Glutamatergic neuron (in vitro differentiated cells): ENCODE measurements at regions not wholly inside any gene's neighbourhood (a gene's known extent, or its start where the extent isn't known, plus 50 kb on each side); places are given as distances from the start of the nearest gene placed in this dataset.

Experiments
- DNase-seq: peaks from one replicate; pipeline ENCODE4 v3.0.0; 2022
- H3K27ac Mint-ChIP-seq: one replicate; pipeline ENCODE4 v1.8.0; 2020; ENCODE audit warnings: mild to moderate bottlenecking, mixed read lengths, inconsistent platforms; ENCODE audit not compliant: unreplicated experiment
- H3K27me3 Mint-ChIP-seq: one replicate; pipeline ENCODE4 v1.8.0; 2020; ENCODE audit warnings: mild to moderate bottlenecking, moderate library complexity, mixed read lengths, inconsistent platforms; ENCODE audit not compliant: unreplicated experiment
- H3K36me3 Mint-ChIP-seq: one replicate; pipeline ENCODE4 v1.8.0; 2020; ENCODE audit warnings: mild to moderate bottlenecking, mixed read lengths, inconsistent platforms; ENCODE audit not compliant: unreplicated experiment
- H3K4me1 Mint-ChIP-seq: one replicate; pipeline ENCODE4 v1.8.0; 2020; ENCODE audit warnings: mild to moderate bottlenecking, low read depth, mixed read lengths, inconsistent platforms; ENCODE audit not compliant: unreplicated experiment
- H3K4me3 Mint-ChIP-seq: one replicate; pipeline ENCODE4 v1.8.0; 2020; ENCODE audit warnings: mild to moderate bottlenecking, mixed read lengths, inconsistent platforms; ENCODE audit not compliant: unreplicated experiment
- H3K9me3 Mint-ChIP-seq: one replicate; pipeline ENCODE4 v1.8.0; 2020; ENCODE audit warnings: mild to moderate bottlenecking, moderate library complexity, mixed read lengths, inconsistent platforms; ENCODE audit not compliant: unreplicated experiment
- TF ChIP-seq, protein P1 (sequence below): fragments of 200-600 bp; sonication (generic); IDR thresholded peaks from one replicate; pipeline ENCODE4 v1.5.0; 2021; ENCODE audit not compliant: partially characterized antibody, unreplicated experiment

DNA sequence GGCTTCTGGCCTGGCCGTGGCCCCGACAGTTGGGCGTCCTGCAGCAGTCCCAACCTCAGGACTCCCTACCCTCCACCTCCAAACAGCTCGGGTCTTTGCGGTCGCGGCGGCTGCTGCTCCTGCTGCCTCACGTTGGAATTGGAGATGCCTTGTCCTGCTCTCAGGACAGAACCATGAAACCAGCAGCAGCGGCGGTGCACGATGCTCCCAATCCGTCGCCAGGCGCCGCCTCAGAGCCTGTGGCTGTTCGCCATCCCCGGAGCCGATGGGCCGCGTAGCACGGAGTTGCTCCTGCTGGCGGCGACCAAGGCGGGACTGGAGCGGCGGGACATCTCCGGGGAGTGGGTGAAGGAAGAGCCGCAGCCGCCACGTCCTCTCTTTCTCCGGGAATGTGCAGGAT lies 1965.9 kb downstream of the TP53TG3F start:
- H3K27ac Mint-ChIP-seq, result no peak overlapping the region
- H3K4me1 Mint-ChIP-seq, result no peaks in the 10 kb centered on the region
- peaks cover 2% of the 10 kb centered on the region for H3K9me3 Mint-ChIP-seq
- DNase-seq, result no peak
- H3K27me3 Mint-ChIP-seq, result no peaks in the 10 kb centered on the region
- no peaks in the 10 kb centered on the region for H3K36me3 Mint-ChIP-seq
- H3K4me3 Mint-ChIP-seq, result no peak overlapping the region
- TF ChIP-seq, protein P1, sequence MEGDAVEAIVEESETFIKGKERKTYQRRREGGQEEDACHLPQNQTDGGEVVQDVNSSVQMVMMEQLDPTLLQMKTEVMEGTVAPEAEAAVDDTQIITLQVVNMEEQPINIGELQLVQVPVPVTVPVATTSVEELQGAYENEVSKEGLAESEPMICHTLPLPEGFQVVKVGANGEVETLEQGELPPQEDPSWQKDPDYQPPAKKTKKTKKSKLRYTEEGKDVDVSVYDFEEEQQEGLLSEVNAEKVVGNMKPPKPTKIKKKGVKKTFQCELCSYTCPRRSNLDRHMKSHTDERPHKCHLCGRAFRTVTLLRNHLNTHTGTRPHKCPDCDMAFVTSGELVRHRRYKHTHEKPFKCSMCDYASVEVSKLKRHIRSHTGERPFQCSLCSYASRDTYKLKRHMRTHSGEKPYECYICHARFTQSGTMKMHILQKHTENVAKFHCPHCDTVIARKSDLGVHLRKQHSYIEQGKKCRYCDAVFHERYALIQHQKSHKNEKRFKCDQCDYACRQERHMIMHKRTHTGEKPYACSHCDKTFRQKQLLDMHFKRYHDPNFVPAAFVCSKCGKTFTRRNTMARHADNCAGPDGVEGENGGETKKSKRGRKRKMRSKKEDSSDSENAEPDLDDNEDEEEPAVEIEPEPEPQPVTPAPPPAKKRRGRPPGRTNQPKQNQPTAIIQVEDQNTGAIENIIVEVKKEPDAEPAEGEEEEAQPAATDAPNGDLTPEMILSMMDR, result no peak

DNA sequence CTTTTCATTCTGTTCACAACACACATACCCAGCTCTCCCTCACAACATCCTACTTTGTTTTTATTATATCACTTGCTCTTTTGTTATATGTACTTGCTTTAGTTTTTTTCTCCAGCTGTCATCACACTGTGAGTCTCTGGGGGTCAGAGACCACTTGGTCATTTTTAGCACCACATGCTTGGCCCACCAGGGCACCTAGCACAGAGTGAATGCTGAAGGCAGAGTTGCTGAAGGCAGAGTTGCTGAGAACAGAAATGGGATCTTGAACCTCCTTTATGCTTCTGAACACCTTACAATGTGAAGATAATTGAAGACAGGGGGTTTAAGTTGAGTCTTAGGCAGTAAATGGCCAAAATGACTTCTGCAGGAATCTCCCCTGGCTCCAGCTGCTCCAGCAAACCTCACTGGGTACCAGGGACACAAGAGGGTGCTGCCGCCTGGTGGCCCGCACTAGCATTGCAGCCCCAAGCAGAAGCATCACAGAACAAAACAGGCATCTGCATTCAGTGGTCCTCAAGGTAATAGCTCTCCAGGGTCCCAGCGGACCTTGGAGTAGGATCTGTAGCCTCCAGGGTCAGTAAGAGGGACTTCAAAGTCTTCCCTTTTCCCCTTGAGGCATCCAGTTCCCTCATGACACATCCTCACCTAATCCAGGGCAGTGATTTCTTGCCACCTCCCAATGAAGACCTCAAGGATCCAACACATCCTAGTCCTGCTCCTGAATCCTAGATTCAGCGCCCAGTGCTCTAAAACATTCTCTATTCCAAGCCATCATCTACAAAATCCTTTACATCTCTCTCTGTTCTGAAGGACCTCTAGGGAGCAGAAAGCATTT lies 1972.6 kb downstream of the TP53TG3F start:
- TF ChIP-seq, protein P1, result peak; percentile 53
- H3K9me3 Mint-ChIP-seq, result peaks cover 9% of the 10 kb centered on the region
- H3K4me3 Mint-ChIP-seq, result no peak overlapping the region
- no peak for DNase-seq
- H3K27ac Mint-ChIP-seq, result no peak overlapping the region
- H3K27me3 Mint-ChIP-seq, result no peaks in the 10 kb centered on the region
- peaks cover 4% of the 10 kb centered on the region for H3K36me3 Mint-ChIP-seq
- H3K4me1 Mint-ChIP-seq, result no peaks in the 10 kb centered on the region

DNA sequence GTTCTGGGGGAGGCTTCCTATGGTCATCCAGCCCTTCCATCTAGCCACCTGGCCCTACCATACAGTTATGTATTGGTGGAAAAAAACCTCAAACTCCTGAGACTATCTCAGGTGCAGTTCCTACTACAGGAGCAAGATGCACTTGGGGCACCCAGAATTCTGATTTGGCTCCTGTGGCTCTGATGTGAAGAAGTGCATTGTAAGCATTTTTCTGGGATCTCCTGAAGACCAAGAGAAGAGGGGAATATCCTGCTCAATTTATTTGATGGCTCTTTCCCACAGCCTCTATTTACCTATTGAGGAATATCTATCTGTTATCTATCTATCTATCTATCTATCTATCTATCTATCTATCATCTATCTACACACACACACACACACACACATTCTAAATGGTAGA lies 1981.5 kb downstream of the TP53TG3F start:
- Mint-ChIP-seq H3K4me3 (no peak overlapping the region), H3K27me3 (no peaks in the 10 kb centered on the region), H3K9me3 (peaks cover 5% of the 10 kb centered on the region), H3K27ac (no peak overlapping the region), H3K36me3 (no peaks in the 10 kb centered on the region), H3K4me1 (no peaks in the 10 kb centered on the region)
- TF ChIP-seq, protein P1, result no peak
- DNase-seq, result no peak

DNA sequence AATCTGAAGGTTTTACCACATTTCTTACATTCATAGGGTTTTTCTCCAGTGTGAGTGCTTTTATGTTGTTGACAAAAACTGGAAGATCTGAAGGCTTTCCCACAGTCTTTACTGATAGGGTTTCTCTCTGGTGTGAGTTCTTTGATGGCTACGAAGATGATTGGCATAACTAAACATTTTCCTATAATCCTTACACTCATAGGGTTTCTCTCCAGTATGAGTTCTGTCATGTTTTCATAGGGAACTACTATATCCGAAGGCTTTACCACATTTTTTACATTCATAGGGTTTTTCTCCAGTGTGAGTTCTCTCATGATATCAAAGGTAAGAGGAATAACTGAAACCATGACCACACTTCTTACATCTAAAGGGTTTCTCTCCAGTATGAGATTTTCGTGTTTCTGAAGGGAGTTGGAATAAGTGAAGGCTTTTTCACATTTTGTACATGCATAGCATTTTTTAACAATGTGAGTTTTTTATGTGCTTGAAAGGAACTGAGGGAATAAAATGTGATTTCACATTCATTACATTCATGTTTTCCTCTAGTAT lies 1987.7 kb downstream of the TP53TG3F start:
- DNase-seq, result no peak
- H3K27me3 Mint-ChIP-seq, result peaks cover 2% of the 10 kb centered on the region
- TF ChIP-seq, protein P1, result no peak
- peaks cover 8% of the 10 kb centered on the region for H3K36me3 Mint-ChIP-seq
- H3K9me3 Mint-ChIP-seq, result peaks cover 13% of the 10 kb centered on the region
- H3K4me1 Mint-ChIP-seq, result no peaks in the 10 kb centered on the region
- no peak overlapping the region for H3K27ac Mint-ChIP-seq
- H3K4me3 Mint-ChIP-seq, result no peak overlapping the region

DNA sequence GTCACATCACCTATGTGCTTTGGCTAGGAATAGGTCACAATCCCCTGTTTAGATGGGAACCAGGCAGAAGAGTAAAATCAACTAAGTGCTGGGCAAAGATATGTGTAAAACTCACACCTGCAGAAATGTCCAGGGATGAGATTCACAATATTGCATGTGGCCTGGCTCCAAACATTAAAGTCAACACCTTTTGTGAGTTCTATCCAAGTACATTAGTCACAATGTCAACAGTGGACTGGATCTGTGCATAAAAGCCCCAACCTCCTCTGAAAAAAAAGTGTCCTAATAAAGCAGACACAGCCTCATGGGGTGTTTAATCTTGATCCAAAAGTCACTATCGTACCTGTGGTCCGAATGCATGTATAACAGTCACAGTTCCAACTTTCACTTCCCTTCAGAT lies 1990.3 kb downstream of the TP53TG3F start:
- H3K9me3 Mint-ChIP-seq, result peaks cover 23% of the 10 kb centered on the region
- TF ChIP-seq, protein P1, result no peak
- no peak overlapping the region for H3K27ac Mint-ChIP-seq
- peaks cover 8% of the 10 kb centered on the region for H3K36me3 Mint-ChIP-seq
- H3K4me1 Mint-ChIP-seq, result no peaks in the 10 kb centered on the region
- H3K27me3 Mint-ChIP-seq, result peaks cover 6% of the 10 kb centered on the region
- no peak for DNase-seq
- no peak overlapping the region for H3K4me3 Mint-ChIP-seq
